SJSA1 (cell line): ENCODE measurements at regions not wholly inside any gene's neighbourhood (a gene's known extent, or its start where the extent isn't known, plus 50 kb on each side); places are given as distances from the start of the nearest gene placed in this dataset.
"Not testable (repeated sequence)": the region's sequence is repeated elsewhere in the genome, so short reads cannot be mapped to it uniquely, and the experiment has no call there.

Source experiments
- DNase-seq, 2 experiments: peaks; one replicate each; pipeline ENCODE4 v3.0.0-alpha.2; 2015 to 2020; ENCODE audit warnings: low spot score in 2 of 2, low read depth in 1 of 2
- H3K27ac ChIP-seq: fragments of 250-450 bp; sonication (Bioruptor Pico); 2 replicates; pipeline ENCODE4 v1.5.1; 2020; ENCODE audit warnings: mild to moderate bottlenecking, moderate library complexity
- H3K27me3 ChIP-seq: fragments of 250-450 bp; sonication (Bioruptor Pico); replicated peaks from 2 replicates; pipeline ENCODE4 v1.5.1; 2020; ENCODE audit warnings: mild to moderate bottlenecking, moderate library complexity
- H3K36me3 ChIP-seq: fragments of 250-450 bp; sonication (Bioruptor Pico); 2 replicates; pipeline ENCODE4 v1.5.1; 2020; ENCODE audit warnings: mild to moderate bottlenecking
- H3K4me1 ChIP-seq: fragments of 250-450 bp; sonication (Bioruptor Pico); replicated peaks from 2 replicates; pipeline ENCODE4 v1.6.1; 2021; ENCODE audit warnings: mild to moderate bottlenecking
- H3K4me3 ChIP-seq: fragments of 250-450 bp; sonication (Bioruptor Pico); 2 replicates; pipeline ENCODE4 v1.5.1; 2020; ENCODE audit warnings: mild to moderate bottlenecking
- H3K9me3 ChIP-seq: fragments of 250-450 bp; sonication (Bioruptor Pico); replicated peaks from 2 replicates; pipeline ENCODE4 v1.5.1; 2020; ENCODE audit warnings: mild to moderate bottlenecking

DNA sequence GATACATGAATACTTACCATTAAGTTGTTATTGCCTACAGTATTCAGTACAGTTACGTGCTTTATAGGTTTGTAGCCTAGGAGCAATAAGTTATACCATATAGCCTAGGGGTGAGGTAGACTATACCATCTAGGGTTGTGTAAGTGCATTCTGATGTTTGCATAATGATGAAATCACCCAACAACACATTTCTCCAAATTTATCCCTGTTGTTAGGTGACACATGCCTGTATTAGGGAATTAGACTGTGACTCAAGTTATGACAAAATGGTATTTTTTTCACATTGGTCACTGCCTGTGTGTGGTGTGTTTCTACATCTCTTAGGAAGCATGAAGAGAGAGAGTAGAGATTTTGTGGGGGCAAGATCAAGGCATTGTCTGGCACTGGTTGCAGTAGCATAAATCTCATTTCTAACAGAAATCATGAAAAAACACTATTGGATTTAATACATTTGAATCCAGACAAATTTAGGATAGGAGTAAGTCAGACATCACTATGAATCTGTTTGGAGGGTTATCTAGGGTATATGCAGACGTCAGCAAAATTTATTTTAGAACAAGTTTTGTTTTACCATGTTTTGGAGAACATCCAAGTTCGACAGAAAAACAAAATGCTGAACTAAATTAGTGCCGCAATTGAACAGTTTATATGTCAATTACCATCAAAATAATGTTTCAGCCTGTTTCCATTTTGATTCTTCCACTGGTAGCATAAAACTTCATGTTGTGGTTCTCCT is 332.1 kb downstream of the LMO7 start:
- no peak for DNase-seq
- no peaks in the 10 kb centered on the region for H3K27me3 ChIP-seq
- H3K36me3 ChIP-seq = no peaks in the 10 kb centered on the region
- no peak overlapping the region for H3K4me3 ChIP-seq
- H3K4me1 ChIP-seq = no peaks in the 10 kb centered on the region
- no peaks in the 10 kb centered on the region for H3K9me3 ChIP-seq
- H3K27ac ChIP-seq = no peak overlapping the region

DNA sequence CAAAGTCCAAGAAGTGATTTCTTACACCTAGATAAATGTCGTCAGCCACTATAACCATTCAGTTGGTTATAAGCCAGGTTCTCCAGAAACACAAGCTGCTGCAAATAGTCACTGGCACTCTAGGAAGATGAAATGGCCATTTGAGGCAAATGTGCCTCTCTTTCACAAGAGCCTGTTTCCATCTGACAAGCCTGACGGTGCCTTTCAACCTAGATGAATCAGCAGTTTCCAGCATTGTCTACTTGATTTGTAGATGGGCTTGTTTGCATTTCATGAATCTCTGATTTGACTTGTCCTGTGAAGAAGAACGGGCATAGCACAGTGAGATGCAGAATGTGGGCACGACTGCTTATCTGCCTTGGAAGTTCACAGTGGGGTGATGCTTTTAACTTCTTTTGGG is 327.2 kb downstream of the LMO7 start:
- H3K9me3 ChIP-seq = no peaks in the 10 kb centered on the region
- no peaks in the 10 kb centered on the region for H3K27me3 ChIP-seq
- no peaks in the 10 kb centered on the region for H3K4me1 ChIP-seq
- no peaks in the 10 kb centered on the region for H3K36me3 ChIP-seq
- DNase-seq = no peak
- H3K27ac ChIP-seq = no peak overlapping the region
- no peak overlapping the region for H3K4me3 ChIP-seq

DNA sequence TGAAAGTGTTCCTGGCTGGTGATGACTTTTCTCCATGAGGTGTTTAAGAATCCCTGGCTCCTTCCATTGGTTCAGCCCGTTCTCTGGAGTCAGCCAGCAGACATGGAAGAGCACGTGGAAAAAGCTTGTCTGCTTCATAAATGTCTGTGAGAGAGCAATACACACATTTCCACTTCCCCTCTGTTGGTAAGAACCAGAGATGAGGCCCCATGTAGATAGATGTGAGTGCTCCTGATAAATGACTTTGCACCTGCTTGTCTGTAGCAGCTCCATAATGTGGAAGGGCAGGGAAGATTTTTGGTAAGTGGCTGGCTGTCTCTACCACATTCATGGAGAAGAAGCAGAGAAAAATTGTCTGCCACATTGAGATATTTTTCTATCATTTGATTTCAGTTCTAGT is 325.8 kb downstream of the LMO7 start:
- Histone ChIP-seq H3K4me3 (no peak overlapping the region), H3K36me3 (no peaks in the 10 kb centered on the region), H3K27ac (no peak overlapping the region), H3K9me3 (no peaks in the 10 kb centered on the region), H3K4me1 (no peaks in the 10 kb centered on the region), H3K27me3 (no peaks in the 10 kb centered on the region)
- DNase-seq = no peak

DNA sequence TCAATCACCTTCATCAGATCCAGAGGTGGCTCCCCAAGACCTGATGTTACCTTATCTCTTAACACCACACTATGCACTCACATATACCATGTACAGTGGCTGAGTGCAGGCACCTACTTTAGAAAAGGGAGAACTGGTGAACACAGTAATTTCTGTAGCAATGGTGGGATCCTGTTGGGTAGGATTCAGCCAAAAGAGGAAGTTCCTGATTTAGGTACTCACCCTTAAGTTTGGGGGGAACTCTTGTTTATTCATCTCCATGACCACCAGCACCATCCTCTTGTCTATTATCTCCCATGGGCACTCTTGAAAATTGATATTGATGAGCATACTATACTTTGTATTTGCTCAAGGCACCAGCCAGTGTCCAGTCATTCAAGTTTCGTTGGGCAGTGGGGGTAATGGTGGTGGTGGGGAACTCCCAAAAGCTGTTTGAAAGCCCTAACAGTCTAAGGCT is 324.4 kb downstream of the LMO7 start:
- DNase-seq = no peak
- H3K36me3 ChIP-seq = no peaks in the 10 kb centered on the region
- H3K27me3 ChIP-seq = no peaks in the 10 kb centered on the region
- no peaks in the 10 kb centered on the region for H3K9me3 ChIP-seq
- no peaks in the 10 kb centered on the region for H3K4me1 ChIP-seq
- no peak overlapping the region for H3K27ac ChIP-seq
- no peak overlapping the region for H3K4me3 ChIP-seq

DNA sequence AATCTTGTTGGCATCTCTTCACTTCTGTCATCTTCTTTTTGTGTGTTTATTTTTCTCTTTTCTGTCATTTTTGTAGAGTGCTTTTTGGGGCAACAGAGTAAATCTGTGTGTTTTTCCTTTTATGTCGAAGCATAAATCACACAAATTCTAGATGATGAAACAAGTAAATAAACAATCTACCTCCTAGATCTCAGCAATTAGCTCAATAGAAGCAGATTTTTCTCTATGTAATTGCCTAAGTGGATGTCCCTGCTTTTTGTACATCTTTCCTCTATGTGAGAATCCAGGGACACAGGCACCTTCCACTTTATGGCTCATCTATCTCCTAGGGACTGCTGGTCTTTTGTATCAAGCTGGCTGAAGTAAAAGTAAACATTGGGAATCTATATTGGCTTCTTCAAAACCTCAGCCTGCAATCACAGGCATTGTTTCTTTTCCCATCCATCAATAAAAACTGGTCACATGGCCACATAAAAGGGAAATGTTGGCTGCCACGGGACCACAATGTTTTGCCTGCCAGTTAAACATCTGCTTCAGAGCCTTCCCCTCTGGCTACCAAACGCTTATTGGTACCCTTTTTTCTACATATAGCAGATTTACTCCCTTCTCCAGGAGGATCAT is 323.8 kb downstream of the LMO7 start:
- H3K4me3 ChIP-seq = no peak overlapping the region
- H3K27ac ChIP-seq = no peak overlapping the region
- no peak for DNase-seq
- H3K9me3 ChIP-seq = no peaks in the 10 kb centered on the region
- H3K27me3 ChIP-seq = no peaks in the 10 kb centered on the region
- H3K4me1 ChIP-seq = no peaks in the 10 kb centered on the region
- no peaks in the 10 kb centered on the region for H3K36me3 ChIP-seq

DNA sequence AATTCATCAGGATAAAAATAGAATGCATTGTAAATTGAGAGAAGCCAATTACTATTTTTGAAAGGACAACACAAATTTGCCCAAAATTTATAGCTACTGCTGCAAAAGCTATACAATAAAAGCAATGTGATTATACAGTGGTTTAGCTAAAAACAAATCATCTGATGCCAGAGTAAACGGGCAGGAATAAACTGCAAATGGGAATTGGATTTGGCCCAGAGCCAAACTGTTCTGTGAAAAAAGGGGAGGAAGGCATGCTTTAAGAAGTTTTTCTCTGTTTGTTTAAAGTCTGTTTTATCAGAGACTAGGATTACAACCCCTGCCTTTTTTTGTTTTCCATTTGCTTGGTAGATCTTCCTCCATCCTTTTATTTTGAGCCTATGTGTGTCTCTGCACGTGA is 317.5 kb downstream of the LMO7 start:
- H3K9me3 ChIP-seq, DNase-seq, H3K27me3 ChIP-seq, H3K27ac ChIP-seq, H3K4me3 ChIP-seq, H3K36me3 ChIP-seq, H3K4me1 ChIP-seq: not testable (repeated sequence)

DNA sequence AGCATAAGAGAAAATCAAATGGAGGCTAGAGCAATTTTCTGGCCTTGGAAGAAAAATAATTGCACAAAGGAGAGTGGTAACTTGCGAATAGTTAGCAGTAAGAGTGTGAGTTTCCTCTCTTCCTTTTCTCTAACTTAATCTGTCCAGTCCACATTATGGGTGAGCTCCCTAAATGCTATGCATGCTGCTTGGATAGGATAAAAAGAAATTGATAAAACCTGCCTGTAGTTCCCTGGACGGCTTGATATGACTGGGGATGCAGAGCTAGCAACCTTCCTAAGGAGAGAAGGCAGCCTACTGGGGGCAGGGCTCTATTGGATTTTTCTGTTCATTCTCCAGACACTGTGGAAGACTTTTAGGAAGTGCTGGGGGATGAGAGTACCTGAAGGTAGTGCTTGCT is 311.3 kb downstream of the LMO7 start:
- Histone ChIP-seq H3K27me3 (no peaks in the 10 kb centered on the region), H3K4me3 (no peak overlapping the region), H3K36me3 (no peaks in the 10 kb centered on the region), H3K27ac (no peak overlapping the region), H3K4me1 (no peaks in the 10 kb centered on the region), H3K9me3 (no peaks in the 10 kb centered on the region)
- DNase-seq = no peak

DNA sequence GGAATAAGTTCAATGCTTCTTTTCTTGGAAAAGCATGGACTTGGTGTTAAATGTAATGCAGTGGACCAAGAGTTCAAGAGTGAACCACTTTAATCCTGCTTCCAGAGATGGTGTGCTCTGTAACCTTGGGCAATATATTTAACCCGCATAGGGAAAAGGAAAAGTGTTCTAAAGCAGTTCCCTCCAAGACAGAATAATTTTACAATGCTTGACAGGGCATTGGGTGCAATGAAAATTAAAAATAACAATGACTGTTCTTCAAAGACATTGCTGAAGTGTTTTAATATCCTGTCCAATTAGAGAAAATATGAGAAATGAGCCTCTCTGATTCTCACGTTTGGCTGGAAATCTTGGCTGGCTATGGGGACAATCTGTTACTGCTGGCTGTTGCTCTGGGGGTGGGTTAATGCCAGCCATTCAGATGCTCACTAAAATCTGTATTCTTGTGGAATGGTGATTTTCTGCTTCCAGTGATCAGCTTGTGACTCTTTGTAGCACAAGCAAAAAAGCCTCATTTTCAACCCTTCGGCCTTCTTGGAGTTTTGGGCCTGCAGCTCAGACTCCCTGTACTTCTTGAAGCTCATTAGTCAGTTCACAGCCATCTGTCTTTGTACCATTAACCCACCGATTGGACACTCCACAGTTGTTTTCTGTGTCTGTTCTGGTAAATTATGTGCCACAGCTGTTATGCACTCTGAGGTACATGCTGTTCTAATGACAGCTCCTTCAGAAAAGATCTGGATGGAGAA is 310.6 kb downstream of the LMO7 start:
- no peak overlapping the region for H3K4me3 ChIP-seq
- no peaks in the 10 kb centered on the region for H3K27me3 ChIP-seq
- no peaks in the 10 kb centered on the region for H3K36me3 ChIP-seq
- no peaks in the 10 kb centered on the region for H3K9me3 ChIP-seq
- H3K27ac ChIP-seq = no peak overlapping the region
- DNase-seq = no peak
- H3K4me1 ChIP-seq = no peaks in the 10 kb centered on the region

DNA sequence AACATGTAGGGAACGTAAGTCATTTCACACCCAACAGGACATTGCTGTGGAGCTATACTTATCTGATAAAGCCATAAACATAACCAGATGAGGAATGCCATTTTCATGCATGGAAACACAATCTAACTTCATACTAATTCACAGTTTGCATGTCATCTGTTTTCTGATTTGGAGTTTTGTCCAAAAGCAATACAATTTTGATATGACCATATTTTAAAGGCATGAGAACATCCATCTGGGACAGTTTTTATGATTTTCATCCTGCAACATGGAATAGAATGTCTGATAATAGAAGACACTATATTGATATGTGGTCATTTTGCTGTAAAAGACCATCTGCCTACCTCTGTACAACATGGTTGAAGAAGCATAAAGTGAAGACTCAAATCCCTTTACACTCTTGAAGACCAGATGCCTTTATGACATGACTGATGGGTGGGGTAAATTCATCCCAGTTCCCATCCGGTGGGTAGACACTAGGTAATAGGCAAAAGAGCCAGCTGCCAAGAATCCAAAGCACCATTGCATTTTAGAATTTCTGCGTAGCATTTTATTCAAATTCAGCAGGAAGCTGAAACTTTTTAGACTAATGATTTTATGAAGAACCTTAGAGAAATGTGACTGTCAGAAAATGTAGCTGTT is 309.8 kb downstream of the LMO7 start:
- no peak for DNase-seq
- no peaks in the 10 kb centered on the region for H3K4me1 ChIP-seq
- H3K36me3 ChIP-seq = no peaks in the 10 kb centered on the region
- H3K9me3 ChIP-seq = no peaks in the 10 kb centered on the region
- no peak overlapping the region for H3K4me3 ChIP-seq
- no peaks in the 10 kb centered on the region for H3K27me3 ChIP-seq
- no peak overlapping the region for H3K27ac ChIP-seq

DNA sequence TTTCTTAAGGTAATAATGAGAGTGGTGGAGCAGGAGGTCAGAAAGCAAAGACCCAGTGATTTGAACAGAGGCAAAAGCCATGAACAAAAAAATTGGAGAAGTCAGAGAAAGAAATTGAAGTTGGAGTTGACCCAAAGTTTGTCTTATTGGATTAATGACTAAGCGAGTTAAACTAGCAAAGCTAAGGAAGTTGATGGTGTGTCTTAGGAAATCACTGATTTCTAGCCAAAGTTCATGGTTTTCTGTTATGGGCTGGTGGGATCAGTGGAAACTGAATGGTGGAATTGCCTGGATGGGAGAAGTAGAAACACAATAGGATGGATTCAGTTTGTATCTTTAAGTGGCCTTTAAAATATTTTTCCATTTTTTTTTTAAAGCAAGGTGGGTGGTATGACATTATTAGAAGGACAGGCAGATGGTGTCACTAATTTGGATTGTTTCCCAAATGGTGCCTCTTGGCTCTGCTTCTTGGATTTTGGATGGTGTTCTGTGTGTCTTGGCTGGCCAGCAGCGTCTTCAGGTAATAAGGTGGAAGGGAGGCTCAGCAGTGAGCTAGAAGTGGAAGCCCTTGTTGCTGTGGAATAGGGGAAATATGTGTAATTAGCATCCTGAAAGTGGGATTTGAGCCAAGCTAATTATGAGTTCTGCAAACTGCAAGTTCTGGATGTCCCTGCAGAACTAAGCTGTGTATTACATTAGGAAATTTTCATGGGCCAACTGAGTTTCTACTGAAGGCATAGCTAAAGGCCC is 302.9 kb downstream of the LMO7 start:
- Histone ChIP-seq H3K27me3 (no peaks in the 10 kb centered on the region), H3K4me1 (no peaks in the 10 kb centered on the region), H3K9me3 (no peaks in the 10 kb centered on the region), H3K27ac (no peak overlapping the region), H3K36me3 (no peaks in the 10 kb centered on the region), H3K4me3 (no peak overlapping the region)
- DNase-seq = no peak

DNA sequence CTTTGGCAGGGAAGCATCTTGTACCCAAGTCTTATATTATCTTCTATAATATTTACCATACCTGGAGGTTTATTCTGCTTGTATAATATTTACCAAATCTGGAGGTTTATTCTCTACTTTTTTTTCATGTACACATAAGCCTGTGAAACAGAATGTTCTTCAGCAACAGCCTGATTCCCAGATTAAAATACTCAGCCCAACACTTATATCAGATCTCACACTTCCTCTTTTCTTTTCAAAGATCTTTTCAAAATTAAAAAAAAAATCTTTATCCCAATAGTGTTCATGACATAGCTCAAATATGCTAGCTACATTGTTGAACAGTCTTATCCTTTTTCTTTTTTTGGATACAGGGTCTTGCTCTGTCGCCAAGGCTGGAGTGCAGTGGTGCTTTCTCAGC is 300.7 kb downstream of the LMO7 start:
- Histone ChIP-seq H3K9me3 (no peaks in the 10 kb centered on the region), H3K36me3 (no peaks in the 10 kb centered on the region), H3K4me3 (no peak overlapping the region), H3K27ac (no peak overlapping the region), H3K27me3 (no peaks in the 10 kb centered on the region), H3K4me1 (no peaks in the 10 kb centered on the region)
- DNase-seq = no peak

DNA sequence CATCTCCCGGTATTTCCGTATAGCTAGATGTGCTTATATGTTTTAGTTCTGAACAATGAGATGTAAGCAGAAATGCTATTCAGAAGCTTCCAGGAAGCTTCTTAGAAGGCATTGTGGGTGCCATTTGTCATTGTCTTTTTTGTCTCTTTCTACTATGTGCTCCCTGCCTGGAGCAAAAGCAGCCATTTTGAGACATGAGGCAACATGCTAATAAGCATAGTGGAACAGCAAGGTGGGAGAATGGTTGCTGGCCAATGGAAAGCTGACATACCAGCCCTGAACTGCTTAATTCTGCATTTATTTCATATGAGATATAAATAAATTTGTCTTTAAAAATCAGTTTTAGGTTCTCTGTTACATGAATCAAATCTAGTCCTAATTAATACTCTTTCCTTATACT is 299.7 kb downstream of the LMO7 start:
- DNase-seq = no peak
- no peaks in the 10 kb centered on the region for H3K36me3 ChIP-seq
- H3K4me1 ChIP-seq = no peaks in the 10 kb centered on the region
- H3K27me3 ChIP-seq = no peaks in the 10 kb centered on the region
- H3K4me3 ChIP-seq = no peak overlapping the region
- no peak overlapping the region for H3K27ac ChIP-seq
- H3K9me3 ChIP-seq = no peaks in the 10 kb centered on the region

DNA sequence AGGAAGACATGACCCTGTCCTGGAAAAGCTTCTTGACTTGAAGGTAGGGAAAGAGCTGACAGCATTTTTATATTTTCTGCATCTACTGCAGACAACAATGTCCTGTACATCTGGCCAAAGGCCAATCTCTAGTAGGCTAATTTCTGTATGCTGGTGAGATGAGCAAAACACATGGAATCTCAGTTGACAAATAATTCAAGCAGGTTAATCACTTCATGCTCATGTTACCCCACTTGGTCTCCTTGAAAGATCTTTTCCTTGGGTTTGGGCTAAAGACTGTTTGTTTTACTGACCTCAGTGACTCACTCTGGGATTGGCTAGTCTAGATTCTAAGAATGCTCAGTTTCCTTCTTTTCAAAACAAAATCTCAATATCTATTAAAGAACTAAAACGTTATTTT is 298.8 kb downstream of the LMO7 start:
- Histone ChIP-seq H3K4me1 (no peaks in the 10 kb centered on the region), H3K9me3 (no peaks in the 10 kb centered on the region), H3K27ac (no peak overlapping the region), H3K4me3 (no peak overlapping the region), H3K27me3 (no peaks in the 10 kb centered on the region), H3K36me3 (no peaks in the 10 kb centered on the region)
- peak in 1 of 2 experiments; percentile 1 for DNase-seq
